ENCODE measurements at regions not wholly inside any gene's neighbourhood (a gene's known extent, or its start where the extent isn't known, plus 50 kb on each side); places are given as distances from the start of the nearest gene placed in this dataset.

DNA sequence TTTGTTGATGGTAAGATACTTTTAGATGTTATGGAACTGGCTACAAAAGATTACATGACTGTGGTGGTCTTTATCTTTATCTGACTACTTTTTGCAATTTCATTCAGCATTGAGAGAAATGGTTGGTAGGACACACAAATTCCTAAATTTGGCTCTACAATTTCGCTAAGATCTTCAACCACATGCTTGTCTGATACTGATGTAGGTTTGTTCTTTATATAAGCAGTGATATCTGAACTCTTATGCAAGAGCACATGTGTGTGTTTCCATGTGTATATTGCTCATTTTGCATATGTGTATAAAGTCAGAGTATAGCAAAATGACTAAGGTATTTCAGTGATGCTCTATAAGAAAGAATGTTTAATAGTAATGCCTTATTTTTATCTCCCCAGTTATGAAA lies 501.5 kb downstream of the ARL4A start:
- H3K9me3 ChIP-seq (ENCODE audit: control insufficient read depth, insufficient read depth, low read length) = no peaks in the 10 kb centered on the region
- no peaks in the 10 kb centered on the region for H3K4me1 ChIP-seq (ENCODE audit: control insufficient read depth, insufficient read depth, low read length)
- H3K36me3 ChIP-seq (ENCODE audit: control insufficient read depth, insufficient read depth, low read length) = no peaks in the 10 kb centered on the region
- no peak overlapping the region for H3K4me3 ChIP-seq (ENCODE audit: low read depth, low read length)
- H3K9ac ChIP-seq (ENCODE audit: low read depth, low read length) = no peak overlapping the region
- no peaks in the 10 kb centered on the region for H3K27me3 ChIP-seq (ENCODE audit: control insufficient read depth, insufficient read depth, low read length)

DNA sequence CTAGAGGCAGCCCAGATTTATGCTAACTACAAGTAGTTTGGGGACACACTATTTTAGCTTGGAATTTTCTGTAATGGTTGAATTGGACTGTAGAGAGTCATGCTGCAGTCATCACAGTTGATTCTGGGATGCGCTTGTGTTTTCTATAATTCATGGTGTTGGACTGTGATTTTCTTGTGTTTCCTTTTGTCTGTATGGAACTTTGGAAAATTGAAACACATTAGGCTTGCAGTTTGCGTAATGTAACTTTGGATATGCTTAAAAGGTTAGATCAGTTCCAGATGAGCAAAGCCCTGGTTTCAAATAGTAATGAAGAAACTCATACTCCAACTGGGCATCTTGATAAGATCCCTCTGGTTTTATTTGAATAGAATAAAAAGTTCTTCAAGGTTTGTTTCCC lies 502.2 kb downstream of the ARL4A start:
- Histone ChIP-seq H3K4me1 (ENCODE audit: control insufficient read depth, insufficient read depth, low read length) (no peaks in the 10 kb centered on the region), H3K27me3 (ENCODE audit: control insufficient read depth, insufficient read depth, low read length) (no peaks in the 10 kb centered on the region), H3K9ac (ENCODE audit: low read depth, low read length) (no peak overlapping the region), H3K9me3 (ENCODE audit: control insufficient read depth, insufficient read depth, low read length) (no peaks in the 10 kb centered on the region), H3K4me3 (ENCODE audit: low read depth, low read length) (no peak overlapping the region), H3K36me3 (ENCODE audit: control insufficient read depth, insufficient read depth, low read length) (no peaks in the 10 kb centered on the region)

DNA sequence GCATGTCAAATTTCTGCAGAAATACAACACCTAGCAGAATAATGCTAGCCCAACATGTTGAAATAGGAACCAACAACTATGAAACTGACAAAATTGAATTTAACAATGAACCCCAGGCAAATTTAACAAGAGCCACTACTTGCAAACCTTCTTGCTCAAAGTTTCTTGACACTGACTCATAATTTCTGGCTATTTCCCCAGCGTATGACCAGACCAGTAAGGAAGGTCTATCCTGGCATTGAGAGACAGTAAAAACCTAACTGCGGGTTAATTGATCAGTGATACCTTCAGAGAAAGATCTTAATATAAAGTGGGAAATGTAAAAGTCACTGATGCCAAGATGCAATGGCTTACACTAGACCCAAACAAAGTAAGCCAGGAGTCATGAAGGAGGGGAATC lies 510.1 kb downstream of the ARL4A start:
- Histone ChIP-seq H3K27me3 (ENCODE audit: control insufficient read depth, insufficient read depth, low read length) (no peaks in the 10 kb centered on the region), H3K36me3 (ENCODE audit: control insufficient read depth, insufficient read depth, low read length) (no peaks in the 10 kb centered on the region), H3K4me3 (ENCODE audit: low read depth, low read length) (no peak overlapping the region), H3K9ac (ENCODE audit: low read depth, low read length) (no peak overlapping the region), H3K9me3 (ENCODE audit: control insufficient read depth, insufficient read depth, low read length) (no peaks in the 10 kb centered on the region), H3K4me1 (ENCODE audit: control insufficient read depth, insufficient read depth, low read length) (no peaks in the 10 kb centered on the region)

DNA sequence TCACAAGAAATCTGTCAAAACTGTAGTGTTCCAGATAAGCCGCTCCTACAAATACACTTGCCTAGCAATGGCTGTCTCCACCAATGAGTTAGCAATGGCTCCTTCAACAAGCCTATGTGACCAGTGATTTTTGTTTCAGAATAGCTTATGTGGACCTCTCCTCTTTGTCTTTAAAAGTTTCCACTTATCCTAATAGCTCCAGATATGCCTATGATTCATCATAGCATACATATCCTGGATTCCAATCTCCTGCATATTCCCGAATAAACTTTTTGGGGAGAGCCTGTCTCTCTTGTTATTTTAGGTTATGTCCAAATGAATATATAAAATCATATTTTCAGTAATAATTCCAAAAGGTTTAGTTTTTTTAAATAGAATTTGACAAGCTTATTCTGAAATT lies 510.6 kb downstream of the ARL4A start:
- H3K9ac ChIP-seq (ENCODE audit: low read depth, low read length) = no peak overlapping the region
- no peaks in the 10 kb centered on the region for H3K27me3 ChIP-seq (ENCODE audit: control insufficient read depth, insufficient read depth, low read length)
- H3K9me3 ChIP-seq (ENCODE audit: control insufficient read depth, insufficient read depth, low read length) = no peaks in the 10 kb centered on the region
- no peaks in the 10 kb centered on the region for H3K4me1 ChIP-seq (ENCODE audit: control insufficient read depth, insufficient read depth, low read length)
- no peak overlapping the region for H3K4me3 ChIP-seq (ENCODE audit: low read depth, low read length)
- H3K36me3 ChIP-seq (ENCODE audit: control insufficient read depth, insufficient read depth, low read length) = no peaks in the 10 kb centered on the region

DNA sequence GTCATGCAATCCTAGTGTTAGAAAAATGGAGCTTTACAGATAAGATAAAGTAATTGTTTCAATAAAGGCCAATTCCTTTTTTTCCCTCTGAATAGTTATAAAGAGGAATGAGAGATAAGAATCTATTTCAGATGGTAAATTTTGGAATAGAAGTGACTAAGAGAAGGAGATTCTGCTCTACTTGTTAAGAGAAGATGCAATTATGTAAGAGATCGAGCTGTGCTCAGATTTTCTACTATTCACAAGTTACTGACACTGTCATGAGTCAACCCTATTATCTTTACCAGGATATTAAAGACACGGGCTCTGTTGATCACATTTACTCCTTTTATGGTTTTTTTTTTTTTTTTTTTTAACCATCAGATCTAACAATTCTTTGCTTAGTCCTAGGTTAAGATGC lies 511.3 kb downstream of the ARL4A start:
- H3K4me1 ChIP-seq (ENCODE audit: control insufficient read depth, insufficient read depth, low read length) = no peaks in the 10 kb centered on the region
- no peaks in the 10 kb centered on the region for H3K9me3 ChIP-seq (ENCODE audit: control insufficient read depth, insufficient read depth, low read length)
- H3K4me3 ChIP-seq (ENCODE audit: low read depth, low read length) = no peak overlapping the region
- H3K36me3 ChIP-seq (ENCODE audit: control insufficient read depth, insufficient read depth, low read length) = no peaks in the 10 kb centered on the region
- no peak overlapping the region for H3K9ac ChIP-seq (ENCODE audit: low read depth, low read length)
- no peaks in the 10 kb centered on the region for H3K27me3 ChIP-seq (ENCODE audit: control insufficient read depth, insufficient read depth, low read length)

DNA sequence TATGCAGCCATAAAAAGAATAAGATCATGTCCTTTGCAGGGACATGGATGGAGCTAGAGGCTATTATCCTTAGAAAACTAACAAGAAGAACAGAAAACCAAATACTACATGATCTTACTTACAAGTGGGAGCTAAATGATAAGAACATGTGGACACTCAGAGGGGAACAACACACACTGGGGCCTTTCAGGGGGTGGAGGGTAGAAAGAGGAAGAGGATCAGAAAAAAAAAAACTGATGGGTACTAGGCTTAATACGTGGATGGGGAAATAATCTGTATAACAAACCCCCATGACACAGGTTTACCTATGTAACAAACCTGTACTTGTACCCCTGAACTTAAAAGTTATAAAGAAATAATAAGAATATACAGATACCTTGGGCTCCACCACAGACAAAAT lies 514.2 kb downstream of the ARL4A start:
- Histone ChIP-seq H3K9ac (ENCODE audit: low read depth, low read length) (no peak overlapping the region), H3K4me1 (ENCODE audit: control insufficient read depth, insufficient read depth, low read length) (no peaks in the 10 kb centered on the region), H3K27me3 (ENCODE audit: control insufficient read depth, insufficient read depth, low read length) (no peaks in the 10 kb centered on the region), H3K4me3 (ENCODE audit: low read depth, low read length) (no peak overlapping the region), H3K36me3 (ENCODE audit: control insufficient read depth, insufficient read depth, low read length) (no peaks in the 10 kb centered on the region), H3K9me3 (ENCODE audit: control insufficient read depth, insufficient read depth, low read length) (no peaks in the 10 kb centered on the region)

DNA sequence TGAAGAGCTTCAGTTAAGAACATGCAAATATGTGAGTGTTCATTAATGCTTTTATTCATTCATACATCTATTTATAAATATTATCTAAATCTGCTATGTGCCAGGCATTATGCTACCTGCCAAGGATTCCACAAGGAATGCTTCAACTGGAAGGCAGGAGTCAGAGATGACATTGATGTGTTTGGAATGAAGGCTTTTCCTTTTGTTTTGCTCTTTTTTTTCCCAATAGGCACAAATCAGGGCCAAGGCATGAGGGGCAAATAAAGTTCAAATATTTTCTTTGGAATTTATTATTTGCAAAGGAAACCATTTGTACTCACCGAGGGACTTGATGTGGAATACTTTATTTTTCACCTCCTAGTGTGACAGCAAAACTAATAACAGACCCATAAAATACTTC lies 530.3 kb downstream of the ARL4A start:
- H3K4me3 ChIP-seq (ENCODE audit: low read depth, low read length) = no peak overlapping the region

DNA sequence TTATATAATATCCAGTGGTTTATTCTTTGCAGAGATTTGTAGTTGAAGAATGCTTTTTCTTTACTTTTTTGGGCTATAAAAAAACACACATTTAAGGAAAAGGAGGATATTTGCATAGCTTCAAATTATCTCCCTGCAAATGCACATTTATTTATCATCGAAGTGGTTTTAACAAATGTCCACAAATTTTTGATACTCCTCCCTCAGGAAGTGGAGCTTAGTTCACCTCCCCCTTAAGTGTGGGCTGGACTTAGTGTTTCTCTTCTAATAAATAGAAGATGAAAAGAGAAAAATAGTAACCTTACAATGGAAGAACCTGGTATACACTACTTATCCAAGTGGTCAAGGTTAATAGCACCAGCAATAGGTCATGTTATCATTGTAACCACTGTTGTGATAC lies 537.6 kb downstream of the ARL4A start:
- Histone ChIP-seq H3K36me3 (ENCODE audit: control insufficient read depth, insufficient read depth, low read length) (no peaks in the 10 kb centered on the region), H3K27me3 (ENCODE audit: control insufficient read depth, insufficient read depth, low read length) (no peaks in the 10 kb centered on the region), H3K4me3 (ENCODE audit: low read depth, low read length) (no peak overlapping the region), H3K9me3 (ENCODE audit: control insufficient read depth, insufficient read depth, low read length) (no peaks in the 10 kb centered on the region), H3K9ac (ENCODE audit: low read depth, low read length) (no peak overlapping the region), H3K4me1 (ENCODE audit: control insufficient read depth, insufficient read depth, low read length) (no peaks in the 10 kb centered on the region)

More for the DNA sequence above, 530.3 kb downstream of the ARL4A start:
- H3K9me3 ChIP-seq (ENCODE audit: control insufficient read depth, insufficient read depth, low read length) = no peaks in the 10 kb centered on the region
- no peak overlapping the region for H3K9ac ChIP-seq (ENCODE audit: low read depth, low read length)
- no peaks in the 10 kb centered on the region for H3K27me3 ChIP-seq (ENCODE audit: control insufficient read depth, insufficient read depth, low read length)
- H3K4me1 ChIP-seq (ENCODE audit: control insufficient read depth, insufficient read depth, low read length) = no peaks in the 10 kb centered on the region
- no peaks in the 10 kb centered on the region for H3K36me3 ChIP-seq (ENCODE audit: control insufficient read depth, insufficient read depth, low read length)

DNA sequence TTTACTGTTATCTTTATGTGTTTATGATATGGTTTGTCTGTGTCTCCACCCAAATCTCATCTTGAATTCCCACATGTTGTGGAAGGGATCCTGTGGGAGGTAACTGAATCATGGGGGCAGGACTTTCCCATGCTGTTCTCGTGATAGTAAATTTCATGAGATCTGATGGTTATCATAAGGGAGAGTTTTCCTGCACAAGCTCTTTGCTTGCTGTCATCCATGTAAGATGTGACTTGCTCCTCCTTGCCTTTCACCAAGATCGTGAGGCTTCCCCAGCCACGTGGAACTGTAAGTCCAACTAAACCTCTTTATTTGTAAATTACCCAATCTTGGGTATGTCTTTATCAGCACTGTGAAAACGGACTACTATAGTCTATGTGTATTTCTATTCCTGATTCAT lies 539.0 kb downstream of the ARL4A start:
- no peaks in the 10 kb centered on the region for H3K36me3 ChIP-seq (ENCODE audit: control insufficient read depth, insufficient read depth, low read length)
- no peaks in the 10 kb centered on the region for H3K4me1 ChIP-seq (ENCODE audit: control insufficient read depth, insufficient read depth, low read length)
- no peak overlapping the region for H3K9ac ChIP-seq (ENCODE audit: low read depth, low read length)
- no peaks in the 10 kb centered on the region for H3K9me3 ChIP-seq (ENCODE audit: control insufficient read depth, insufficient read depth, low read length)
- no peaks in the 10 kb centered on the region for H3K27me3 ChIP-seq (ENCODE audit: control insufficient read depth, insufficient read depth, low read length)
- no peak overlapping the region for H3K4me3 ChIP-seq (ENCODE audit: low read depth, low read length)

DNA sequence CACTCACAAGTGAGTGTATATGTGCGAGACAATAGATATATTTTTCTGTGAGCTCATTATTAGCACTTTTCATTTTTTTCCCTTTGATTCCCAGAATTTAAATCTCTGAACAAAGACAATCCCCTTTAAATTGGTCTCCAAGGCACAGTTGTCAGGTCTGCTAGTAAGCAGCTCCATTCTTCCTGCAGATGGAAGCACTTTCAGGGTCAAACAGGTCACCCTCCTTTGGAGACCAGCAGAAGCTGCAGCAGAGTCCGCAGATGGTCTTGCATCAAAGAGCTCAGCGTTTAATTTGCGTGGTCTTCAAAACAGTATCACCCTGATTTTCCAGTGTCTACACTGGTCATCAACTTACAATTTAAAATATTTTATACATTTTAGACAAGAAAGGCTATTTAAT lies 543.8 kb downstream of the ARL4A start:
- no peaks in the 10 kb centered on the region for H3K36me3 ChIP-seq (ENCODE audit: control insufficient read depth, insufficient read depth, low read length)
- no peaks in the 10 kb centered on the region for H3K4me1 ChIP-seq (ENCODE audit: control insufficient read depth, insufficient read depth, low read length)
- H3K9ac ChIP-seq (ENCODE audit: low read depth, low read length) = no peak overlapping the region
- H3K27me3 ChIP-seq (ENCODE audit: control insufficient read depth, insufficient read depth, low read length) = no peaks in the 10 kb centered on the region
- no peaks in the 10 kb centered on the region for H3K9me3 ChIP-seq (ENCODE audit: control insufficient read depth, insufficient read depth, low read length)
- no peak overlapping the region for H3K4me3 ChIP-seq (ENCODE audit: low read depth, low read length)

DNA sequence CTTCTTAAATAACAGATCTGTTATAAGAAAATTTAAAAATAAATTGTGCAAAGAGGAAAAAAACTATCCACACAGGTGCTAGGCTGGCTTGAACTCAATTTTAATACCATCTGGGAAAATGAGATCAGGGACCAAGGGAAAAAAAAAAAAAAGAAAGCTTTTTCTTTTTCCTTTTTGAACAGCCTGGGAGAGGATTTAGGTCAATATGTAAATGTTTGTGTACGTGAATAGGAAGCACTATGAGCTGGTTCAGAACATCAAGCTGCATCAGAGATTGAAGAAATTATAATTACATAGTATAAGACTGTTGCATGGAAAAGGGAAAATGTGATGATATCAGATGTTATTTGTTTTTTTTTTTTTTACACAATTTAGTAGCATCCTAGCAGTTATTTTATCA lies 548.0 kb downstream of the ARL4A start:
- no peak overlapping the region for H3K9ac ChIP-seq (ENCODE audit: low read depth, low read length)
- H3K4me3 ChIP-seq (ENCODE audit: low read depth, low read length) = no peak overlapping the region
- no peaks in the 10 kb centered on the region for H3K4me1 ChIP-seq (ENCODE audit: control insufficient read depth, insufficient read depth, low read length)
- H3K27me3 ChIP-seq (ENCODE audit: control insufficient read depth, insufficient read depth, low read length) = no peaks in the 10 kb centered on the region
- no peaks in the 10 kb centered on the region for H3K9me3 ChIP-seq (ENCODE audit: control insufficient read depth, insufficient read depth, low read length)
- H3K36me3 ChIP-seq (ENCODE audit: control insufficient read depth, insufficient read depth, low read length) = no peaks in the 10 kb centered on the region

DNA sequence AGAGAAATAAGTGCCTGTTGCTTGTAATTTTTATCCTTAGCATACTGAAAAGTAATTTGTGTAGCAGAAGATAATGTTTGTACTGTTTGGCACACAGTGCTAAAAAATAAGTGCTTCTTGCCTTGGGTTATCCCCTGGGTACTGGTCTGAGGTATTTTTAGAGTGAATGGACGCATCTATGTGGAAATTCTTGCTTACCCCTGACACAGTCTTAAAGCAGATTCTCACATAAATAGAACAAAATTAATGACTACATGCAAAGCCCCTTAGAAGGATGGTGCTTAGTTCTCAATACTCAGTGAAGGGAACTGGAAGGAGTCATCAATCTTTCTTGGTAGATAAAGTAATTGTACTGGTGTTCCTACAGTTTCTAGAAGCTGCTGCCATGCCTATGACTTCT lies 548.6 kb downstream of the ARL4A start:
- H3K27me3 ChIP-seq (ENCODE audit: control insufficient read depth, insufficient read depth, low read length) = no peaks in the 10 kb centered on the region
- no peak overlapping the region for H3K4me3 ChIP-seq (ENCODE audit: low read depth, low read length)
- H3K4me1 ChIP-seq (ENCODE audit: control insufficient read depth, insufficient read depth, low read length) = no peaks in the 10 kb centered on the region
- no peak overlapping the region for H3K9ac ChIP-seq (ENCODE audit: low read depth, low read length)
- no peaks in the 10 kb centered on the region for H3K36me3 ChIP-seq (ENCODE audit: control insufficient read depth, insufficient read depth, low read length)
- no peaks in the 10 kb centered on the region for H3K9me3 ChIP-seq (ENCODE audit: control insufficient read depth, insufficient read depth, low read length)

DNA sequence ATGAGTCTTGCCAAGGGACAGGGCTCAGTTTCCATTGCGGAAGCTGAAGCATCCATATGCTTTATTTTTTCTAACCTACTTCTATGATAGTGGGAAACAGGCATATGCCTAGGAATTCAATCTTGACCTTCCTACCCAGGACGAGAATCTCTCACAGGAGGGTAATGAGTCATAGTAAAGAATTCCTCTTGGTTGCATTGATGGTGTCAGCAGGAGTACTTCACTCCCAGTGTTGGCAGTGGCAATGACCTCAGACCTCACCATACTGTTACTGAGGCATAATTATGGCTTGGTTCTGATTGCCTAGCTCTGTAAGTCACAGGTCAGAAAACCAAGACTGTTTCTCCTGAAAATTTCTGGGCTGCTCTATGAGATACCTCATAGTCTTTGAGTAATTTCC lies 552.9 kb downstream of the ARL4A start:
- Histone ChIP-seq H3K4me1 (ENCODE audit: control insufficient read depth, insufficient read depth, low read length) (no peaks in the 10 kb centered on the region), H3K36me3 (ENCODE audit: control insufficient read depth, insufficient read depth, low read length) (no peaks in the 10 kb centered on the region), H3K27me3 (ENCODE audit: control insufficient read depth, insufficient read depth, low read length) (no peaks in the 10 kb centered on the region), H3K9ac (ENCODE audit: low read depth, low read length) (no peak overlapping the region), H3K9me3 (ENCODE audit: control insufficient read depth, insufficient read depth, low read length) (no peaks in the 10 kb centered on the region), H3K4me3 (ENCODE audit: low read depth, low read length) (no peak overlapping the region)

Measured in iPS-15b (cell line).